CD4-positive, alpha-beta T cell (primary cell): ENCODE measurements at regions not wholly inside any gene's neighbourhood (a gene's known extent, or its start where the extent isn't known, plus 50 kb on each side); places are given as distances from the start of the nearest gene placed in this dataset.

ENCODE experiments used
- ATAC-seq: fragments of 200-7000 bp; cut with Tn5 transposase; one replicate; pipeline ENCODE4 v1.10.0; 2022; ENCODE audit warnings: mild to moderate bottlenecking; ENCODE audit not compliant: poor library complexity
- CTCF ChIA-PET: fragments of 350-600 bp; sonication (Branson Sonifier 250); formaldehyde crosslinking; loops from one replicate; lab custom pipeline; 2021; ENCODE audit warnings: antibody characterized with exemption, inconsistent platforms; lab: Charles Lee
- POLR2A ChIA-PET: fragments of 350-600 bp; sonication (Branson Sonifier 250); formaldehyde crosslinking; loops from one replicate; lab custom pipeline; 2021; ENCODE audit warnings: antibody characterized with exemption, inconsistent platforms; lab: Charles Lee
- DNase-seq, 14 experiments: peaks; one replicate each; pipeline ENCODE4 v3.0.0-alpha.2; 2013 to 2020; ENCODE audit warnings: mixed read lengths in 2 of 14
- H3K27ac ChIP-seq, 2 donors: one replicate each; pipeline versions ENCODE4 v1.5.1 to v1.7.0; 2013; ENCODE audit warnings: low read length in 2 of 2, low read depth in 1 of 2, mild to moderate bottlenecking in 1 of 2
- H3K27me3 ChIP-seq, 2 experiments: 1 replicate in 1 of 2; 2 replicates in 1 of 2; pipeline versions ENCODE4 v1.6.1 to v1.7.0; 2013; ENCODE audit warnings: low read length in 2 of 2, control low read depth in 1 of 2, mild to moderate bottlenecking in 1 of 2, moderate library complexity in 1 of 2; ENCODE audit not compliant: insufficient read depth in 2 of 2, control insufficient read depth in 1 of 2
- H3K36me3 ChIP-seq: one replicate; pipeline ENCODE4 v1.6.1; 2013; ENCODE audit warnings: low read length, control low read depth; ENCODE audit not compliant: insufficient read depth
- H3K4me1 ChIP-seq: one replicate; pipeline ENCODE4 v1.6.1; 2013; ENCODE audit warnings: low read length, control low read depth; ENCODE audit not compliant: insufficient read depth
- H3K4me3 ChIP-seq: one replicate; pipeline ENCODE4 v1.5.1; 2013; ENCODE audit warnings: mild to moderate bottlenecking, low read length, moderate library complexity
- H3K9me3 ChIP-seq, 2 experiments: 1 replicate in 1 of 2; 2 replicates in 1 of 2; pipeline versions ENCODE4 v1.6.1 to v1.7.0; 2013; ENCODE audit warnings: low read length in 2 of 2, mild to moderate bottlenecking in 2 of 2, control low read depth in 1 of 2, moderate library complexity in 1 of 2; ENCODE audit not compliant: control insufficient read depth in 1 of 2, insufficient read depth in 1 of 2
- H3K27ac Mint-ChIP-seq: one replicate; pipeline ENCODE4 v1.8.0; 2020; ENCODE audit warnings: mixed read lengths
- H3K27me3 Mint-ChIP-seq: one replicate; pipeline ENCODE4 v1.8.0; 2021; ENCODE audit warnings: mixed read lengths
- H3K36me3 Mint-ChIP-seq: one replicate; pipeline ENCODE4 v1.8.0; 2021; ENCODE audit warnings: low read depth, mixed read lengths
- H3K4me1 Mint-ChIP-seq: one replicate; pipeline ENCODE4 v1.8.0; 2021; ENCODE audit warnings: low read depth, mixed read lengths
- H3K4me3 Mint-ChIP-seq: one replicate; pipeline ENCODE4 v1.8.0; 2020; ENCODE audit warnings: mild to moderate bottlenecking, mixed read lengths
- H3K9me3 Mint-ChIP-seq: one replicate; pipeline ENCODE4 v1.8.0; 2020; ENCODE audit warnings: mixed read lengths
- CTCF ChIP-seq: fragments of 200-600 bp; IDR thresholded peaks from one replicate; pipeline ENCODE4 v1.8.0; 2022; ENCODE audit warnings: antibody characterized with exemption, mild to moderate bottlenecking
- intact Hi-C, 2 experiments: fragments of 100-400 bp; cut with DNase I in 1 of 2; cut with micrococcal nuclease in 1 of 2; formaldehyde crosslinking; loops; one replicate each; pipeline versions ENCODE4 v1.15.1 to v1.9.0; 2023 to 2025; cut with DNase I, micrococcal nuclease

GRCh38 chr6:21970569-21971300 lies 326.1 kb downstream of the PRL start:
- ChIA-PET POLR2A (interaction anchor here (1.2 kb wide), 1 partner anchor 28 kb away, joined by 6 read pairs; no protein-coding TSS in a partner anchor), CTCF (interaction anchor here (1.3 to 1.6 kb wide), 2 partner anchors 9 to 11 kb away, joined by 3 read pairs; no protein-coding TSS in a partner anchor)
- Histone ChIP-seq H3K27me3 (no peaks in the 10 kb centered on the region), H3K27ac (no peak overlapping the region), H3K36me3 (no peaks in the 10 kb centered on the region), H3K4me1 (no peaks in the 10 kb centered on the region), H3K4me3 (no peak overlapping the region), H3K9me3 (no peaks in the 10 kb centered on the region)
- Mint-ChIP-seq H3K4me3 (no peak overlapping the region), H3K27ac (no peak overlapping the region), H3K36me3 (no peaks in the 10 kb centered on the region), H3K4me1 (peaks cover 14% of the 10 kb centered on the region), H3K27me3 (no peaks in the 10 kb centered on the region), H3K9me3 (no peaks in the 10 kb centered on the region)
- intact Hi-C loops: no loop called here
- DNase-seq (no peak), ATAC-seq (no peak)
- TF ChIP-seq CTCF: no peak

- no peak for ATAC-seq
- intact Hi-C loops: no loop called here
- no peaks in the 10 kb centered on the region for H3K36me3 Mint-ChIP-seq
- ChIA-PET POLR2A (interaction anchor here (1.2 kb wide), 1 partner anchor 27 kb away, joined by 6 read pairs; no protein-coding TSS in a partner anchor), CTCF (interaction anchor here (1.3 to 1.6 kb wide), 2 partner anchors 9 to 12 kb away, joined by 3 read pairs; no protein-coding TSS in a partner anchor)
- no peaks in the 10 kb centered on the region for H3K36me3 ChIP-seq
- H3K27ac ChIP-seq: no peak overlapping the region
- no peaks in the 10 kb centered on the region for H3K27me3 ChIP-seq
- no peak overlapping the region for H3K4me3 Mint-ChIP-seq
- no peak for DNase-seq
- H3K27me3 Mint-ChIP-seq: no peaks in the 10 kb centered on the region
- H3K9me3 ChIP-seq: no peaks in the 10 kb centered on the region
- peaks cover 9% of the 10 kb centered on the region for H3K4me1 Mint-ChIP-seq
- H3K9me3 Mint-ChIP-seq: no peaks in the 10 kb centered on the region
- no peak overlapping the region for H3K27ac Mint-ChIP-seq
- H3K4me3 ChIP-seq: no peak overlapping the region
- no peaks in the 10 kb centered on the region for H3K4me1 ChIP-seq
- no peak for TF ChIP-seq CTCF
Observed at GRCh38 chr6:21971541-21971940, 325.3 kb downstream of the PRL start.

GRCh38 chr6:21972516-21972915 lies 324.3 kb downstream of the PRL start:
- H3K4me3 ChIP-seq: no peak overlapping the region
- no peaks in the 10 kb centered on the region for H3K36me3 Mint-ChIP-seq
- DNase-seq (no peak), ATAC-seq (no peak)
- no peaks in the 10 kb centered on the region for H3K36me3 ChIP-seq
- no peak overlapping the region for H3K27ac ChIP-seq
- H3K4me1 ChIP-seq: no peaks in the 10 kb centered on the region
- H3K4me1 Mint-ChIP-seq: peaks cover 9% of the 10 kb centered on the region
- POLR2A ChIA-PET: no interaction called here
- no peaks in the 10 kb centered on the region for H3K27me3 Mint-ChIP-seq
- TF ChIP-seq CTCF: no peak
- CTCF ChIA-PET: interaction anchor here (0.8 kb wide), 1 partner anchor 8 kb away, joined by 3 read pairs; no protein-coding TSS in a partner anchor
- H3K9me3 Mint-ChIP-seq: no peaks in the 10 kb centered on the region
- intact Hi-C loops: no loop called here
- no peak overlapping the region for H3K4me3 Mint-ChIP-seq
- H3K27ac Mint-ChIP-seq: no peak overlapping the region
- no peaks in the 10 kb centered on the region for H3K27me3 ChIP-seq
- H3K9me3 ChIP-seq: no peaks in the 10 kb centered on the region
